Gastroesophageal sphincter (tissue), 4 donors: ENCODE measurements at regions not wholly inside any gene's neighbourhood (a gene's known extent, or its start where the extent isn't known, plus 50 kb on each side); places are given as distances from the start of the nearest gene placed in this dataset.
"Not testable (repeated sequence)": the region's sequence is repeated elsewhere in the genome, so short reads cannot be mapped to it uniquely, and the experiment has no call there.

Source experiments
- ATAC-seq: fragments of 150-250 bp; one replicate; pipeline ENCODE4 v1.9.1; 2016; ENCODE audit warnings: mild to moderate bottlenecking, moderate library complexity
- H3K27ac ChIP-seq, 4 donors: fragments of 200-600 bp; sonication (generic) in 3 of 4; 1 replicate in 3 of 4; 2 replicates in 1 of 4; pipeline ENCODE4 v1.5.1; 2016 to 2019
- H3K27me3 ChIP-seq: fragments of 200-600 bp; sonication (generic); one replicate; pipeline ENCODE4 v1.5.1; 2019
- H3K36me3 ChIP-seq, 2 donors: fragments of 200-600 bp; sonication (generic); one replicate each; pipeline ENCODE4 v1.5.1; 2019; ENCODE audit warnings: control low read depth in 1 of 2
- H3K4me1 ChIP-seq, 3 donors: fragments of 200-600 bp; sonication (generic); 1 replicate in 2 of 3; 2 replicates in 1 of 3; pipeline ENCODE4 v1.5.1; 2016 to 2019; ENCODE audit warnings: control low read depth in 2 of 3
- H3K4me3 ChIP-seq, 2 donors: fragments of 200-600 bp; sonication (generic); one replicate each; pipeline ENCODE4 v1.5.1; 2019; ENCODE audit warnings: mild to moderate bottlenecking in 1 of 2, moderate library complexity in 1 of 2
- H3K9me3 ChIP-seq, 3 donors: fragments of 200-600 bp; sonication (generic); one replicate each; pipeline ENCODE4 v1.5.1; 2017 to 2019; ENCODE audit warnings: control low read depth in 2 of 3
- CTCF ChIP-seq, 4 experiments: fragments of 200-600 bp in 2 of 4; fragments of 450-650 bp in 2 of 4; sonication (generic) in 1 of 4; IDR thresholded peaks; one replicate each; pipeline ENCODE4 v1.5.1; 2017 to 2019; ENCODE audit warnings: antibody characterized with exemption in 4 of 4, mild to moderate bottlenecking in 2 of 4, moderate library complexity in 2 of 4
- EP300 ChIP-seq: sonication (generic); formaldehyde crosslinking; IDR thresholded peaks from one replicate; pipeline ENCODE4 v1.6.1; 2017; ENCODE audit warnings: antibody characterized with exemption, mild to moderate bottlenecking
- POLR2A ChIP-seq, 2 donors: fragments of 450-650 bp; IDR thresholded peaks; one replicate each; pipeline ENCODE4 v1.6.1; 2017; ENCODE audit warnings: antibody characterized with exemption in 2 of 2, mild to moderate bottlenecking in 2 of 2, moderate library complexity in 1 of 2
- POLR2AphosphoS5 ChIP-seq: sonication (generic); formaldehyde crosslinking; IDR thresholded peaks from one replicate; pipeline ENCODE4 v1.6.1; 2017; ENCODE audit warnings: antibody characterized with exemption
- WGBS, 2 donors: methylation state at CpG; one replicate each; pipeline ENCODE4 v1.1.5; 2018; ENCODE audit warnings: low coverage in 1 of 2; 5-methylcytosine and 5-hydroxymethylcytosine counted together

- Histone ChIP-seq H3K4me3 (no peak overlapping the region), H3K9me3 (no peaks in the 10 kb centered on the region), H3K27me3 (no peaks in the 10 kb centered on the region), H3K4me1 (peaks cover 0 to 9% (median 0%) of the 10 kb centered on the region in 3 donors), H3K36me3 (no peaks in the 10 kb centered on the region), H3K27ac (no peak overlapping the region)
- TF ChIP-seq EP300 (no peak), CTCF (IDR thresholded peaks at IDR 0.05) (no peak), POLR2AphosphoS5 (no peak)
- WGBS, 2 donors: 13 to 14% methylated on average over 1 of the region's 1 CpG
- ATAC-seq: no peak
These were observed 225.4 kb upstream of the CAND1 start for GRCh38 chr12:67043771-67044170.

- no peaks in the 10 kb centered on the region for H3K9me3 ChIP-seq
- ATAC-seq: no peak
- no peak overlapping the region for H3K4me3 ChIP-seq
- H3K27me3 ChIP-seq: no peaks in the 10 kb centered on the region
- peaks cover 0 to 9% (median 0%) of the 10 kb centered on the region in 3 donors for H3K4me1 ChIP-seq
- H3K36me3 ChIP-seq: no peaks in the 10 kb centered on the region
- 90 to 100% methylated on average over 1 to 5 of the region's 5 CpGs for WGBS, 2 donors
- H3K27ac ChIP-seq: no peak overlapping the region
- TF ChIP-seq POLR2A (IDR thresholded peaks at IDR 0.05): no peak
- no peak for TF ChIP-seq EP300
- no peak for TF ChIP-seq POLR2AphosphoS5
These were observed 223.5 kb upstream of the CAND1 start for GRCh38 chr12:67045650-67046049.

GRCh38 chr12:67046062-67046461, 223.1 kb upstream of the CAND1 start:
- no peaks in the 10 kb centered on the region for H3K27me3 ChIP-seq
- H3K27ac ChIP-seq: no peak overlapping the region
- no peak for ATAC-seq
- 72 to 93% methylated on average over 3 to 4 of the region's 4 CpGs for WGBS, 2 donors
- H3K36me3 ChIP-seq: no peaks in the 10 kb centered on the region
- no peaks in the 10 kb centered on the region for H3K9me3 ChIP-seq
- TF ChIP-seq POLR2AphosphoS5: no peak
- no peak for TF ChIP-seq EP300
- no peak for TF ChIP-seq POLR2A (IDR thresholded peaks at IDR 0.05)
- TF ChIP-seq CTCF (IDR thresholded peaks at IDR 0.05): no peak
- H3K4me1 ChIP-seq: peaks cover 0 to 9% (median 0%) of the 10 kb centered on the region in 3 donors
- no peak overlapping the region for H3K4me3 ChIP-seq

GRCh38 chr12:67047634-67048033, 221.5 kb upstream of the CAND1 start:
- Histone ChIP-seq H3K4me3 (no peak overlapping the region), H3K27me3 (no peaks in the 10 kb centered on the region), H3K4me1 (peaks cover 0 to 5% (median 0%) of the 10 kb centered on the region in 3 donors), H3K27ac (no peak overlapping the region), H3K36me3 (no peaks in the 10 kb centered on the region), H3K9me3 (no peaks in the 10 kb centered on the region)
- WGBS, 2 donors: 80 to 88% methylated on average over 2 of the region's 2 CpGs
- ATAC-seq: no peak
- TF ChIP-seq POLR2A (IDR thresholded peaks at IDR 0.05): no peak
- no peak for TF ChIP-seq CTCF (IDR thresholded peaks at IDR 0.05)
- no peak for TF ChIP-seq POLR2AphosphoS5
- TF ChIP-seq EP300: no peak

- no peak for ATAC-seq
- Histone ChIP-seq H3K9me3 (no peaks in the 10 kb centered on the region), H3K36me3 (no peaks in the 10 kb centered on the region), H3K4me1 (no peaks in the 10 kb centered on the region), H3K4me3 (no peak overlapping the region), H3K27ac (no peak overlapping the region), H3K27me3 (no peaks in the 10 kb centered on the region)
- no peak for TF ChIP-seq CTCF (IDR thresholded peaks at IDR 0.05)
- no peak for TF ChIP-seq EP300
- no peak for TF ChIP-seq POLR2A (IDR thresholded peaks at IDR 0.05)
- TF ChIP-seq POLR2AphosphoS5: no peak
- WGBS, 2 donors: 88 to 92% methylated on average over 4 to 5 of the region's 5 CpGs
These were observed 220.8 kb upstream of the CAND1 start for GRCh38 chr12:67048371-67048770.

GRCh38 chr12:67049199-67049598, 220.0 kb upstream of the CAND1 start:
- H3K4me1 ChIP-seq, H3K27me3 ChIP-seq, H3K36me3 ChIP-seq, H3K27ac ChIP-seq, ATAC-seq, H3K9me3 ChIP-seq, H3K4me3 ChIP-seq: not testable (repeated sequence)
- WGBS, 2 donors: 67 to 100% methylated on average over 1 to 3 of the region's 4 CpGs
